ENCODE measurements at regions not wholly inside any gene's neighbourhood (a gene's known extent, or its start where the extent isn't known, plus 50 kb on each side); places are given as distances from the start of the nearest gene placed in this dataset.

- H3K9me3 ChIP-seq (ENCODE audit: low read length), result no peaks in the 10 kb centered on the region
- in situ Hi-C loops (cut with HindIII; ENCODE audit: extremely low pct_ligation_motif_present, low pct_unique_long_range_greater_than_20kb), result loop anchor here (5.0 kb wide), 2 partner anchors 62 to 93 kb away; no protein-coding TSS in a partner anchor
- H2AFZ ChIP-seq (ENCODE audit: low read length), result no peak overlapping the region
- peaks cover 83% of the 10 kb centered on the region for H3K4me1 ChIP-seq (ENCODE audit: insufficient read depth, low read length)
- peak overlapping the region; percentile 87 for H3K27ac ChIP-seq (ENCODE audit: extremely low read length, insufficient read depth, low read length)
- H3K4me2 ChIP-seq (ENCODE audit: low read depth, low read length), result peak overlapping the region; percentile 71
- TSS peak; percentile 85 for BruUV-seq (replicated peaks)
- no peaks in the 10 kb centered on the region for H3K27me3 ChIP-seq (ENCODE audit: control insufficient read depth in 1 of 2, insufficient read depth in 2 of 2, low read length in 2 of 2)
- ATAC-seq (peak; percentile 83), DNase-seq (ENCODE audit: low spot score) (peak; percentile 94), FAIRE-seq (peak; percentile 73)
- intact Hi-C loops (cut with micrococcal nuclease; ENCODE audit: unreplicated experiment), result loop anchor here (1.0 to 5.0 kb wide), 3 partner anchors 38 to 94 kb away; no protein-coding TSS in a partner anchor
- 4% methylated on average over 8 of the region's 8 CpGs for WGBS (ENCODE audit: low lambda C conversion rate)
- H3K4me3 ChIP-seq (replicated peaks in 1 of 3; ENCODE audit: insufficient read depth in 1 of 3, low read depth in 2 of 3, low read length in 3 of 3), result peak overlapping the region in 2 of 3 experiments; percentile 28 to 61; a peak in 4 of 6 replicates
- ChIA-PET CTCF (ENCODE audit: low intra/inter-chr PET ratio, low total read pairs) (no interaction called here), POLR2A (interaction anchor here (1.0 to 2.2 kb wide), 4 partner anchors 62 to 81 kb away, joined by 4 to 13 read pairs (median 5); partner anchors contain the start of gene NR2F2)
- H3K9ac ChIP-seq (ENCODE audit: insufficient read depth, low read depth, low read length), result peak overlapping the region; percentile 54
- H3K79me2 ChIP-seq (ENCODE audit: insufficient read depth, low read length), result no peaks in the 10 kb centered on the region
- H3K36me3 ChIP-seq (replicated peaks in 1 of 2; ENCODE audit: control insufficient read depth in 1 of 2, insufficient read depth in 2 of 2, low read length in 2 of 2), result no peaks in the 10 kb centered on the region
- H4K20me1 ChIP-seq (ENCODE audit: insufficient read depth, low read length), result no peaks in the 10 kb centered on the region
- TF ChIP-seq ARID5B (CRISPR knock-in tag; IDR thresholded peaks at IDR 0.05) (peak; percentile 90), TFDP1 (CRISPR knock-in tag; IDR thresholded peaks at IDR 0.05; ENCODE audit: borderline replicate concordance) (no peak), ZBTB34 (CRISPR knock-in tag; IDR thresholded peaks at IDR 0.05) (0 out of 2 replicates have a peak, but pooled peaks have one; percentile 29), JUND (CRISPR knock-in tag; IDR thresholded peaks at IDR 0.05) (peak; percentile 77), RXRB (CRISPR knock-in tag; IDR thresholded peaks at IDR 0.05; ENCODE audit: borderline replicate concordance) (peak; percentile 16; the same call in 1 of the 2 replicates), KIAA2018 (CRISPR knock-in tag; IDR thresholded peaks at IDR 0.05; ENCODE audit: borderline replicate concordance) (no peak), SP2 (CRISPR knock-in tag; IDR thresholded peaks at IDR 0.05) (no peak), MED13 (CRISPR knock-in tag; IDR thresholded peaks at IDR 0.05) (no peak)
Measured at GRCh38 chr15:96264801-96265515, 65.5 kb upstream of the NR2F2 start.
